Right renal cortex interstitium (tissue), 3 donors: ENCODE measurements at regions not wholly inside any gene's neighbourhood (a gene's known extent, or its start where the extent isn't known, plus 50 kb on each side); places are given as distances from the start of the nearest gene placed in this dataset.
A peak's percentile ranks its signal among the peaks of the same experiment; 100 is the strongest.

Experiments
- DNase-seq, 3 donors: peaks; one replicate each; pipeline ENCODE4 v3.0.0-alpha.2; 2013; ENCODE audit warnings: low read depth in 3 of 3, low spot score in 2 of 3

DNA sequence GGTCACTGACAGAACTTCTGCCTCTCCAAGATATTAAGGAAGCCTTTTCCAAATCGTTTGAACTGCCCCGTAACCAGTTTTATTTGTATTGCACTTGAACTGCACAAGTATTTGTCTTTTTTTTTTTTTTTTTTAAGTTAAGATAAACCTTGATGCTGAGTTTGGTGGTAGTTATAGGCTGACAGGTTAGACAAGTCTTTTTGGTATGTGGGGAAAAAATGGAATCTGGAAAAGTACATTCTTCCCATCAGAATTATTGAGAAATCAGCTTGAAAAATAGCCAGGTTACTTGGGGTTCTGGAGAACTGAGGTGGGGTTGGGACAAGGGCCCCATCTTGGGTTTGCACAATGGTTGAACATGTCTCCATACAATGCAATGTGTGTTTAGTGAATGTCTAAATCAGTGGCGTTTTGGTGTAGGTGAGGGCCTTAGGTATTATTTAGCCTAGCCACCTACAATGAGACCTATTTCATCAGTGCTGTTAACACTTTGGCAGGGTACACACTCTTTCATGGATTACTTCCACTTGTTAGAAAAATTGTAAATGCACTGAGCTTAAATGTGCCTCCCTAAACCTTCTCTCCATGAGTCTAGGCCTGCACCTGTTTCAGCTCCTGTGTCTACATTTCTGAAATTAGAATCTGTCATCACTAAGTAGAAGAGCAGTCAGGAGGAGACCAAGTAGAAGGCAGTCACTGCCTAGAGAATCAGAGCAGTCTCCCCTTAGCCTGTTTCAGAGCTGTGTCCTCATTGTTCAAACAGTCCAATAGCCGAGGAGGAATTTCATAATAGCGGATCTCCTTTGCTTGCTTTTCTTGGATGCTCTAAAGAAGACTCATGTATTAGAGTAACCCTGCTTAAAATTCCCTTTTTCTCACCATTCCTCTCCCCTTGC, 140.0 kb upstream of the HMHB1 start:
- DNase-seq = no peak

DNA sequence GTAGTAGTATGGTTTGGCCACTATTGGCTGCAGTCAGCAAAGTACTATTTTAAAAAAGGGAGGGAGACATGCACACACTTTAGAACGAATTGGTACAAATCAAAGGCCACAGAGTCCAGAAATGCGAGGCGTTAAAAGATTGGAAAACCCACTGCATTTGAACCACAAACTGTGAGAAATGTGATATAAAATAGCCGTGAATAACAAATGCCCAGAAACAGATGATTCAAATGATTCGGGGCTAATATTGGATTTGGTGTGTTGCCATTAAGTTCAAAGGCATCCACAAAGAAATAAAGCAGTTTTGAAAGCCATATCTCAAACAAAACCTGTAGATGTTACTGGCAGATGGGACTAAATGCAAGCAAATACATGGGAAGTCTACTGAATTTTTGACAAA, 140.9 kb upstream of the HMHB1 start:
- DNase-seq = no peak

DNA sequence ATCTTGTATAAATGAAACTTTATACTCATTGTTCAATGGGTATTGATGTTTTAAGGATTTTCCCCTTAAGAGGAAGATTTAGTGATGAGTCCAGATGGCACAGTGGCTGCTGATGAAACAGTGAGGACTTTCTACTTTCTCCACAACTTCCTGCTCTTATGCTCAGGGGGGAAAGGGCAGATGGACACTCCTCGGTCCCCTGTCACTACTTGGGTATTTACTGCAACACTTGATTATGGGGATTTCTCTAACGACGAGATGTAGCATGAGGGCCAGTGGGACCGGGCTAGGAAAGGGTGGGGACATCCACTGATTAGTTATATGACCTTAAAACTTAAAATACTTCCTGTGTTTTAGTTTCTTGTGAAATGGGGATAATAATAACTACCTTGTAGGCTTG, 146.1 kb upstream of the HMHB1 start:
- no peak for DNase-seq

DNA sequence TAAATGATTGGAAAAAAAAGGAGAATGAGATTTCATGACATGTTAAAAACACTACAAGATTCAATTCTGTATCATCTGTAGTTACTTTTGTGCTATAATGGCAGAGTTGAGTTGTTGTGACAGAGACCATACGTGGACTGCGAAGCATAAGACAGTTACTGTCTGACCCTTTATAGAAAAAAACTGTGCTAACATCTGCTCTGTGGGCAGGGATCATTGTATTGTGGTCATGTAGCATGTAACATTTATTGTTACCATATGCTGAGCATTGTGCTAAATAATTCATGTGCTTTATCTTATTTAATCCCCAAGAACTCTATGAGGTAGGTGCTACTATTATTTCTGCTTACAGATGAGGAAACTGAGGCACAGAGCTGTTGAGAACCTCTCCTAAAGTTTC, 147.3 kb upstream of the HMHB1 start:
- no peak for DNase-seq

DNA sequence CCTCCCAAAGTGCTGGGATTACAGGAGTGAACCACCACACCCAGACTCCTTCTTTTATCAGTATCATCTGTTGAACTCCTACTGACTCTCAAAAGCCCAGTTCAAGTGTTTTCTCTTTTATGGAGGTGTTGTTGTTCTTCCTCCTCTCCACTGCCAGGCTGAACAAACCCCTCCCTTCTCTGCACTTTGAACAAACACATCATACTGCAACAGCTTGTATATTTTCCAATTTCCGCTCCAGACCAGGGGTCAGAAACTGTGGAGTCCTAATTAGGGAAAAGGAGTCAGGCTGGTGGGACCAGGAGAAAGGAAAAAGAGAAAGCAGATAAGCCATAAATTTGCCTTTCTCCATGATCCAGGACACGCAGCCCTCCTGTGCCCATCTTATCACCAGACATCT, 148.1 kb upstream of the HMHB1 start:
- no peak for DNase-seq

DNA sequence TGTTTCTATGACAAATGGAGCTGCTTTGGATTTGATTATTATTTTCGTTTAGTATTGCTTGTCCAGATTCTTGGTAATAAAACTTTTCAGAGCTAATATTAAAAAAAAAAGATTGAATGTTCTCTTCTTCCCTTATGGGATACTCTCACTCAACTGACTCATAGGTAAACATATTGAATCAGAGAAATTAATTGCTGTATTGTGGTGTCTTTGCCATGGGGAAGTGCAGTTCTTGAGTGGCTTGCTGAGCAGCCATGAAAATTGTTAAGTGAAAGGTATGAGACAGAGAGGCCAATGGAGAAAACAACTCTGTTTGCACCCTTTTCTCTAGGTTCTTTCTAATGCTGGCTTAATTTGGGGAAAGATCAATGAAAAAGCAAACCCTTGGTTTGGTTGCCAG, 149.9 kb upstream of the HMHB1 start:
- no peak for DNase-seq

DNA sequence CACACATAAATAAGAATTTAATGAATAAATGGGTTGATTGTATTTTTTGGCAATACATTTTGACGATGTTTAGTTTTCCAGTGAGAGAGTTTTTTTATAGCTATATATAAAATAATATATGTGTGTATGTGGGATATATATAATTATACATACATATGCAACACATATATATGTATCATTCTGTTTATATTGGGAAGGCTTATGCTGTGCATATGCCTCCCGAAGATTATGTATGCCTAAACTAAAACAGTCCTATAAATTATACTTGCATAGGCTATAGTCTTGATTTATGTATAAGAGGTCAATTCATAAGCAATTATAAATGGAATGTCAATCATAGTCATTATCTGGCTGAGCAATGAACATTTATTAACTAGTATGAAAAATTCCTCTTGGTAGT, 151.3 kb upstream of the HMHB1 start:
- DNase-seq = no peak

DNA sequence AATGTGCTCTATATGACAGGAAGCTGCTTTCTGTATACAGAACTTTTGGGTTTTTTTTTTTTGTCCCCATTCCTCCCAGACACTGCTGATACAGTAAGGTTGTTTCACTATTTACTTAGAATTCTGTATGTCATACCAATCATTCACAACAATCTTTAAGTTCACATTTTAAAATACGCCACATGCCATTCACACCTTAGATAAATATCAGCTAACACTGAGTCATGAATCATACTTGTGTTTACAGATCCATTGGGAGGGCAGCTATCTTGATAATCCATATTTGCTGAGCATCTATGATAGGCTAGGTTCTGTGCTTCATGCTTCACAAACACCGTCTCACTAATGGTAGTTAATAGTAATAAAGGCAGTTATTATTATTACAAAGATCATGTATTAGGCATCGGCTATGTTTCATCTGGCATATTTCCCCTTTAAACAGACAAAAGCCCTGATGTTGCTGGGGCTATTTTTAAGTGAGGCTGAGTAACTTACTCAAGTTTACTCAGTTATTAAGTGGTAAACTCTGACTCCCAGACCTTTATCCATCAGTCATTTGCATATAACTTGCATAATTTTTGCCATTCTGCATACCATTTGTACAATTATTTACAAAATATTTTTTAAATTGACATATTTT, 152.2 kb upstream of the HMHB1 start:
- DNase-seq = no peak

DNA sequence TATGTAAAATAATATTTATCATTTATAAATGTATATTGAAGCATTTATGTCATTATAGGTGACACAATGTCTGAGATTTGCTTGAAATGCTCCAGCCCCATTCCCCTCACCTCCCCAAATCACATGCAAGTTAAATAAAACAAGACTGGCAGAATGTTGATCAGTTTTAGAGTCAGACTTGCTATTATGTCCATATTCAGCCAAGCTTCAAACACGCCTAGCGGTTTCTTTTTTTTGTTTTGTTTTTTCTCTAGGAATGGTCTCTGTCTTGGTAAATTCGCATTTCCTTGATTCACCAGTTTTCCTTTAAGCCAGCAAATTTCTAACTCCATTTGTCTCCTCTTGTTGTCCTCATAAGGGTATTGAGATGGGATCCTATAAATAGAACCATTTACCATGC, 153.0 kb upstream of the HMHB1 start:
- DNase-seq = no peak

DNA sequence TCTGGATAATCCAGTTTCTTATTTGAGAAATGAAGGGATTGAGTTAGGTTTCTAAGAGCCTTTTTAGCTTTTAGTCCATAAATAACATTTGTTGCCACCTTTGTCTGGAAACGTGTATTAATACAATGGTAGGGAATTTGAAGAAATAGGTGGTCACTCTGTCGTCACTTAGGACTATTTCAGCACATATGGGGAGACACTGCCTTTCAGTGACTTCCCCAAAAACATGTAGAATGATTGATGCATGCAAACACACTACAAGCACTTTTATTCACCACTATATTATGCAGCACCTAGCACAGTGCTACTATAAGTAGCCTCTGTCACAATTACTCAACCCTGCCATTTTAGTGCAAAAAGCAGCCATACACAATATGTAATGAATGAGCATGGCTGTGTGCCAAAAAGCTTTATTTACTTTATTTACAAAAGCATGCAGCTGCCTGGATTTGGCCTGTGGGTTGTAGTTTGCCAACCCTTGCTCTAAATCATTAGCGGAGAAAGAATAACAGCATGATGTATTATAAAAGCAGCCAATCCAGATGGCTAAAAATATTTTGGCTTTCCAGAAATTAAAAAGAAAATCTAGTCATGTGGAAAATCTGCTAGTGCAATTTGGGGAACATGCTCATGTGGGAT, 154.2 kb upstream of the HMHB1 start:
- peak in 1 of 3 donors; percentile 21 for DNase-seq

DNA sequence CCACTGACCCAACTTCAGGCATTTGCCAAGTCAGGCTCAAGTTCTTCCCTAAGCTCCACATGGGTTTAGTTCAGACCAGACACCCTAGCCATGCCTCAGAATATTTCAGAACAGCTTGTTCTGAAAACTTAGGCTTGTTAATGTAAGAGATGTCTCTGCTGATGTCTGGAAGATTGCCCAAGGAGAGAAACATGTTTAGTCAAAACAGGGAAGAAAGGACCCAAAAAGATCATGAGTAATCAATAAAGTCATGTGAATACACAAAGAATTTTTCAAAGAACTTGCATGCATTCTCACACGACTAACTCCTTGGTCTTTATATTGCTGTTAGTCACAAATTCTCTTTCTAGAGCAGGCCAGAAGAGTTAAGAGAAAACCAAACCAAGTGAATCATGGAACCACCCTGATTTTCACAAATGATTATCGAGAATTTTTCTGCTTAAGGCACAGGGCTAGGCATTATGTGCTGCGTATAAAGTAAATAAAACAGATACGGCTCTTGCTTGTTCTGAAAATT, 158.1 kb upstream of the HMHB1 start:
- DNase-seq = no peak

DNA sequence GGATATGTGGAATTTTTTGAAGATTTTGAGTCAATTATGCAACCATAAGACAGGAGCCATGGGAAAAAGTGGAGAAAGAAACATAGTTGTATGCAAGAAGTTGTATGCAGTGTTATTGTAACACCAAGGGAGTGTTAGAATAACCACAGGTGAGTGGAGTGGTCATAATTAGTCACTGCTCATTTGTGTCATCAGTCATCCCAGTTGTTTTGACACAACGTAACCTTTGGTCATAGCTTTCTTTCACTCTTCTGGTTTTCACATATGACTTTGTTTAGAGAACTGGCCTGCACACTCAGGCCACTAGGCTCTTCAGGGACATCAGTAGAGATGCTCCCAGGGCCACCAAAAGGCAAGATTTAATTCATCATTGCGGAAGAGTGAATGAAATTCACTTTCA, 158.7 kb upstream of the HMHB1 start:
- DNase-seq = no peak

DNA sequence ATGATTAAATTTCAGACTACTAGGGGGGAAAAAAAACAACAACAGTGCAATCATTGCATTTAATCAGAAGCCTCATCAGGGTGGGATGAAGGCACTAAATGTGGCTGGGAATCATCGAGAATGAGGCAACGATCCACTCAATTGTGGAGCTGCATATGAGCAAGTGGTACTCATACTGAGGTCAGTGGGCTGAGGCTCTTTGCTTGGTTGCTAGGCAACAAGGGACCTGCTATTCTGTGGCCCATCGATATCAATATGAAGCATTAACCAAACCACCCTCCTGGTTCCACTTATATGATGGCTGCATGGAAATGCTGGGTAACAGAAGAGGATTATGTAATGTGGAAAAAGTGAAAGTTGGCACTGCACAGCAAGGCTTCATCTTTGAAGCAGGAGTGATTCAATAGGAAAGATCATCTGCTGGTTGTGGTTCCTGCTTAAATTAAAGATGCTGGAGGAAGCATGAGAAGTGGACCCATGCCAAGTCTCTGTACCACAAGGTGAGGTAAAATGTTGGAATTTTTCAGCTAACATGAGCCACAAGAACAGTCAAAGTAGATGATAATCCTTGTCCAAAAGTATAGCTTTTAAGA, 159.8 kb upstream of the HMHB1 start:
- no peak for DNase-seq

DNA sequence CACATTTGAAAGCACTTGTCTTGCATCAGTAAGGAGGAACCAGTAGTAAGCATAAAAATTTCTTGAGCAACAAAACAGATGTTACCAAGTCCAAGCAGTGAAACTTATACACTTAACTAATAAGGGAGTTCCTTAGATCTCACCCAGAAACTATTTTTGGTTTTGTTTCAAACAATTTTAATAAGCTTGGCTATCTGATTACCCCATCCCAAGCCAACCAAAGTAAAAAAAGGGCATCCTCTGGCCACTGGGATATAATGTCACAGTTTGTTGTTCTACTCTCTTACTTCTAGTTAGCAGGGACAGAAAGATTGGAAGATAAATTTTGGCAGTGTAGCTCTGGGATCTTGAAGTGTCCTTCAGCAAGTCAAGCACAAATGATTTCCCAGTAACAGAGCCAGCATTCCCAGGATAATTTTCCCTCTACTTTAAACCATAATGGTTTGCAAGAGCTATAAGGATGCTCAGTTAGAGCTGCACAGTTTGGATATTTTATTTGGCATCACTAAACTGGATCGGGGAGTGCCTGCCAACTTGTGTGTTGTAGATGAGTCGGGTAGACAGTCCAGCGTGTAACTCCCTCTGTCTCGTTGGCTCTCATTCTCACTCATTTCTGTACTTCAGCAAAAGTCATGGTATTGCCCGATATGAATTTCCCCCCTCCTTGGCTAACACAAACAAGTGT, 161.9 kb upstream of the HMHB1 start:
- DNase-seq = no peak

DNA sequence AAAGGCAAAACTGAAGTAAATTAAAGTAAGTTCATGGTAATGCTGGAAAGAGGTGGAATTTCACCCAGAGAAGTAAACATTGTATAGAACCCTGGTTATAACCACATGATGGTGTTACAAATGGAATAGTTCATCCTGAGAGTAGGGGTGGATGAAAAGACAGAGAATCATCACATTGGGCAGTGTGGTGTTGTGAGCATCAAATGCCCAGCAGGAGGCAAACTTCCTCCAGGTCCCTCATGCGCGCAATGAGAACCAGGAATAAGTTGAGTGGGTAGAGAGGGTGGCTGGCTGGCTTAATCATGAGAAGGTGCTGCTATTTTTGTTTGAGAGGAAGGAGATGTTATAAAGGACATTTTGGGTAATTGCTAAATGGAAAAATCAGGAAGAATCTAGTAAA, 163.3 kb upstream of the HMHB1 start:
- no peak for DNase-seq

DNA sequence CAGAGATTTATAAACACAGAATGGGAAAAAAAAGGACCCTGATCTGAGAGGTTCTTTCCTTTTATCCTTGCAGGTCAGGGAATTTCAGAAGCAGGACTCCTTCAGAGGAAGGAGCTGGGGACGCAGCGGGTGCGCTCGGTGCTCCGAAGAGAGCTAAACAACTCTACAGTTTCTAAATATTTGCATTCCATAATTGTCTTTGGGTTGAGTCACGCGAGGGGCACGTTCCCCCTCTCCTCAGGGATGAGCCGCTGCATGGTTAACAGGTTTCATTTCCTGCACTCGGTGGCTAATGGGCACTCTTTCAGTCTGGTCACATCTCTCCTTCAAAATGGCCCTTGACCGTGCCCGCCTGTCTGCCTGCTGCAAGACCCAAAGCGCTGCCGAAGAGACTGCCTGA, 165.0 kb upstream of the HMHB1 start:
- no peak for DNase-seq

DNA sequence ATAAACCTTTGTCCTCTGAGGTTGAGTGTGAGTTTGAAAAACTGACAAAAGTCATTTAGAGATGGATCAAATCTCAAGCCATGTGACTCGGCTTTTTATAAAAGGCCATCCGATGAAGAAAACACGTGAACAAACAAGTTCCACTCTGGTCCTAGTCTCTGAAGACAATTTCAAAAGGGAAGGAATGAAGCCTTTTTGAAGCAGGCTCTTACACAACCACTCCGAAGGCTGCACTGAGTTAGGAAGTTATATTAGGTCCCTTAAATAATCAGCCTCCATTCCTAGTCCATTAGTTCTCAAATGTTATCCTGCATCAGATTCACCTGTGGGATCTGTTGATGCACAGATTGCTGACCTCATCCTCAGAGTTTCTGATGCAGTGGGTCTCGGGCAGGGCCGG, 166.6 kb upstream of the HMHB1 start:
- no peak for DNase-seq

DNA sequence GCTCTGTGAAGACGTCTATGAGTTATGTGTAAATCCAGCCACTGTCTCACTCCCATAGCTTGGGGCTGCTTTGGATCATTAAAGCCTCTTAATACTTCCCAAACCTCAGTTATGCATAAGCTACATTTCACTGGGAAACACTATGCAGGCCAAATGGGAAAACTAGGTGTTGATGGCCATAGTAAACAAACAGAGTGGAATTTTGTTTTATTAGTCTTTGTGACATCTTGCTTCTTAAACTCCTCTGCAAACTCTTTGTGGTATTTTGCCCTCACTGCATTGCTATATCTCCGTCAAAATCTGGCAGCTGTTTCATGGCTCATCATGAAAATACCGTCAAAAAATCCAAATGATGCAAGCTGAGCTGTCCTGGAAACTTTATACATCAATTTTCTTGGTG, 167.2 kb upstream of the HMHB1 start:
- no peak for DNase-seq

DNA sequence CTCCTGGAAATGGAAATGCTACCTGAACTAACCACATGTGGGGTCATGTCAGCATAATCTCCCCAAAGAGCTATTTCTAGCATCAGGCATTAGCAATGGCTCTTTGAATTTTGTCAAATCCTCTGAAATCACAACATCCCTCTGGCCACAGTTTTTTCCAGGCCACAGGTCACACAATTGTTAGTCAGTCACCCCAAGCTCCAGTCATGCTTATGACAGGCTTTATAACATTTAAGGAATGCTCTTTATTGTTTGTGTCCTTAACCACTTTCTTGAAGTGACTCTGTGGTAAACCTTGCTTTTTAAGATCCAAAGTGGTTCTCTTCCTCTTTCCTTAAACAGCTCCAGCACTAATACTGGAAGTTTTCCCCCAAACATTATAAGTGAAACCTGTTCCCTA, 169.2 kb upstream of the HMHB1 start:
- no peak for DNase-seq

DNA sequence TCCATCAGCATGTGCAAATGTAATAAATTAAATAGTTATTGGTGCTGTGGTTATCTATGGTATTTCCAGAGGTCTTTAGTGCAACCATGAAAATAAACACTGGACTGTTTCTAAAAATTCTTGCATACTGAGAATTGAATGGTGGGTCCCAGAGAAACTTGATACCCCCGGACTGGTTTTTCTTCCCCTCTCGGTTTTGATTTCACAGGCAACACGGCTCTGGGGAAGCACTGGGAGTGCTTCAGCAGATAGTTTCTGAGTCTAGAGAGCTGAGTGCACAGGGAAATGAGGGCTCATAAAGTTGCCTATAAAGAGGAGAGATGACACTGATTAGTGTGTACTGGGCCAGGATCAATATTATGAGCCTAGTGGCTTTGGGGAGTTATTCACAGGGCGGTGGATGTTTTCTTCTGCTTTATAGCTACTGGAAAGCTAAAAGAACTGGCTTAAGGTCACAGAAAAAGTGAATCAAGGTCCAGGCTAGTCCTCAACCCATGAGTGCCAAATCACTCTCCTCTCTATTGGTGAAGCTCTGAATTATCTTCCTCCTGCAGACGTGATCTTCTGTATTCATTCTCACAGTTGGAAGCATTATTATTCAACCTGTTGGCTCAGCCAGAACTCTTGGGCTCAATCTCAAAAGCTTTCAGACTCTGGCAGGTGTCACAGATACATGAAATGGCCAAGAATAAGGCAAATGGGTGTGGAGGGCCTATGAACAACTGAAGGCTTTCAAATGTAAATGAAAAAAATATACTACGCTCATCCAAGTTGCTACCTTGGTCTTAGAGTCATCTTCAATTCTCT, 170.2 kb upstream of the HMHB1 start:
- no peak for DNase-seq
